ENCODE measurements at regions not wholly inside any gene's neighbourhood (a gene's known extent, or its start where the extent isn't known, plus 50 kb on each side); places are given as distances from the start of the nearest gene placed in this dataset.

- Mint-ChIP-seq H3K36me3 (ENCODE audit: low read depth) (peaks cover 1% of the 10 kb centered on the region), H3K9me3 (ENCODE audit: low read depth) (peaks cover 7% of the 10 kb centered on the region), H3K4me3 (ENCODE audit: unreplicated experiment) (no peak overlapping the region), H3K27ac (ENCODE audit: unreplicated experiment) (no peak overlapping the region), H3K4me1 (ENCODE audit: low read depth) (peaks cover 6% of the 10 kb centered on the region), H3K27me3 (ENCODE audit: low read depth) (no peaks in the 10 kb centered on the region)
- TF ChIP-seq, protein P1, sequence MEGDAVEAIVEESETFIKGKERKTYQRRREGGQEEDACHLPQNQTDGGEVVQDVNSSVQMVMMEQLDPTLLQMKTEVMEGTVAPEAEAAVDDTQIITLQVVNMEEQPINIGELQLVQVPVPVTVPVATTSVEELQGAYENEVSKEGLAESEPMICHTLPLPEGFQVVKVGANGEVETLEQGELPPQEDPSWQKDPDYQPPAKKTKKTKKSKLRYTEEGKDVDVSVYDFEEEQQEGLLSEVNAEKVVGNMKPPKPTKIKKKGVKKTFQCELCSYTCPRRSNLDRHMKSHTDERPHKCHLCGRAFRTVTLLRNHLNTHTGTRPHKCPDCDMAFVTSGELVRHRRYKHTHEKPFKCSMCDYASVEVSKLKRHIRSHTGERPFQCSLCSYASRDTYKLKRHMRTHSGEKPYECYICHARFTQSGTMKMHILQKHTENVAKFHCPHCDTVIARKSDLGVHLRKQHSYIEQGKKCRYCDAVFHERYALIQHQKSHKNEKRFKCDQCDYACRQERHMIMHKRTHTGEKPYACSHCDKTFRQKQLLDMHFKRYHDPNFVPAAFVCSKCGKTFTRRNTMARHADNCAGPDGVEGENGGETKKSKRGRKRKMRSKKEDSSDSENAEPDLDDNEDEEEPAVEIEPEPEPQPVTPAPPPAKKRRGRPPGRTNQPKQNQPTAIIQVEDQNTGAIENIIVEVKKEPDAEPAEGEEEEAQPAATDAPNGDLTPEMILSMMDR (IDR thresholded peaks at IDR 0.05) = no peak
- DNase-seq (ENCODE audit: low spot score) = no peak
These were observed 211.7 kb upstream of the HABP2 start for GRCh38 chr10:113341138-113341537.

GRCh38 chr10:113345826-113346624 lies 206.8 kb upstream of the HABP2 start:
- Mint-ChIP-seq H3K9me3 (ENCODE audit: low read depth) (peaks cover 7% of the 10 kb centered on the region), H3K27me3 (ENCODE audit: low read depth) (peaks cover 2% of the 10 kb centered on the region), H3K4me3 (ENCODE audit: unreplicated experiment) (no peak overlapping the region), H3K27ac (ENCODE audit: unreplicated experiment) (no peak overlapping the region), H3K36me3 (ENCODE audit: low read depth) (peaks cover 1% of the 10 kb centered on the region), H3K4me1 (ENCODE audit: low read depth) (peaks cover 4% of the 10 kb centered on the region)
- no peak for DNase-seq (ENCODE audit: low spot score)
- TF ChIP-seq, protein P1 (IDR thresholded peaks at IDR 0.05) = no peak

- peaks cover 4% of the 10 kb centered on the region for H3K4me1 Mint-ChIP-seq (ENCODE audit: low read depth)
- H3K27ac Mint-ChIP-seq (ENCODE audit: unreplicated experiment) = no peak overlapping the region
- TF ChIP-seq, protein P1 (IDR thresholded peaks at IDR 0.05) = no peak
- H3K27me3 Mint-ChIP-seq (ENCODE audit: low read depth) = peaks cover 2% of the 10 kb centered on the region
- H3K36me3 Mint-ChIP-seq (ENCODE audit: low read depth) = no peaks in the 10 kb centered on the region
- no peak for DNase-seq (ENCODE audit: low spot score)
- H3K9me3 Mint-ChIP-seq (ENCODE audit: low read depth) = peaks cover 7% of the 10 kb centered on the region
- no peak overlapping the region for H3K4me3 Mint-ChIP-seq (ENCODE audit: unreplicated experiment)
These were observed 205.3 kb upstream of the HABP2 start for GRCh38 chr10:113347508-113347907.

DNA sequence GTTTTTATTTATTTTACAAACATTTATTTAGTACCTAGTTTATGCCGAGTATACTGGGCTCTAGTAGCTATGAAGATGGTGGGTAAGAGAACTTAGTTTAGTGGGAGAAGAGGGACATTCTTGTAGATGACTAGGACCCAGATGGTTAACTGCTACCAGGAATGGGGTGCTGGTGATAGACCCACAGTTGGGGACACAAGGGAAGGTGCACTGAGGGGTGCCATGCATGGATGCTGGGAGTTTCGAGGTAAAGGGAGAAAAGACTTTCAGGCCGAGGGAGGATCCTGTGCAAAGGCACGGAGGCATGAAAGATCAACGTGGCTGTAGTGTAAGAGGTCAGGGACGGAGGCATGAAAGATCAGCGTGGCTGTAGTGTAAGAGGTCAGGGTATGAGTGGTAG lies 204.2 kb upstream of the HABP2 start:
- TF ChIP-seq, protein P1 (IDR thresholded peaks at IDR 0.05) = no peak
- Mint-ChIP-seq H3K4me1 (ENCODE audit: low read depth) (peaks cover 4% of the 10 kb centered on the region), H3K36me3 (ENCODE audit: low read depth) (no peaks in the 10 kb centered on the region), H3K27me3 (ENCODE audit: low read depth) (peaks cover 2% of the 10 kb centered on the region), H3K9me3 (ENCODE audit: low read depth) (peaks cover 7% of the 10 kb centered on the region), H3K4me3 (ENCODE audit: unreplicated experiment) (no peak overlapping the region), H3K27ac (ENCODE audit: unreplicated experiment) (no peak overlapping the region)
- no peak for DNase-seq (ENCODE audit: low spot score)

DNA sequence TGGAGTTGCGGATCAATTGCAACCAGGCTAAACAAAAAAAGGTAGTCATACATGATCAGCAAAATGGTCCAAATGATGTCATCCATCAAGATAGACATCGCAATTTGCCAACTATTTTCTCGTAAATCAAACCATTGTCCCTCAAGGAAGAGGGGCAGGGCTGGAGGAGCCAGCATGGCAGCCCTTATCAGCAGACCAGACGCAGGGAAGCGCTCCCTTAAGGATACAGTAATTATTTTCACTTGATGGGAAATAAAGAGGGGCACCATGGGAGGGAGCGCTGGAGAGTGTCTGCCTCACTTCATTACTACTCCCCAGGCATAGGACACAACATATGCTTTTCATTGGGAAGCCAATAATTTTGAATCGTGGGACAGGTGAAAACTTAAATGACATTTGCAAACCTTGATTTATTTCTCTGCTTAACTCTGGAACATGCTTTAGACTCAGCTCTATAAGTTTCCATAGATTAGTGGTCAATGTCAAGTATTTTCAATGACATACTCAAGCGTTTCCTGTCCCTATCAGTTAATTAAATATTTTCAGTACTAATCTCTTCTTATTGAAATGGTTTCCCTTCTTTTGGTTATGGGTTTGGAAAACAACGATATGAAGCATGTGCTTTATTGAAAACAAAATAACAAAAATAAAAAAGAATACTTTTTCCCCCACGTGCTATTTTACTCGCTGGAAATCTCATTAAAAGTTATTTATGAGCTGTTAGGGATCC lies 202.4 kb upstream of the HABP2 start:
- Mint-ChIP-seq H3K27ac (ENCODE audit: unreplicated experiment) (no peak overlapping the region), H3K36me3 (ENCODE audit: low read depth) (no peaks in the 10 kb centered on the region), H3K4me1 (ENCODE audit: low read depth) (peaks cover 4% of the 10 kb centered on the region), H3K27me3 (ENCODE audit: low read depth) (peaks cover 5% of the 10 kb centered on the region), H3K4me3 (ENCODE audit: unreplicated experiment) (no peak overlapping the region), H3K9me3 (ENCODE audit: low read depth) (no peaks in the 10 kb centered on the region)
- DNase-seq (ENCODE audit: low spot score) = no peak
- TF ChIP-seq, protein P1 (IDR thresholded peaks at IDR 0.05) = no peak
